SK-N-SH treated with all-trans-retinoic acid at 6 μM for 48 hours (cell line): ENCODE measurements at regions not wholly inside any gene's neighbourhood (a gene's known extent, or its start where the extent isn't known, plus 50 kb on each side); places are given as distances from the start of the nearest gene placed in this dataset.

Experiments
- ARNTL ChIP-seq: fragments of 450-650 bp; formaldehyde crosslinking; IDR thresholded peaks from 2 replicates; pipeline ENCODE4 v1.5.0; 2020; ENCODE audit warnings: low read depth, mild to moderate bottlenecking, moderate library complexity, borderline replicate concordance
- BACH2 ChIP-seq: fragments of 250-450 bp; sonication (Bioruptor Pico); IDR thresholded peaks from 2 replicates; pipeline ENCODE4 v1.9.0; 2021; ENCODE audit warnings: mild to moderate bottlenecking, borderline replicate concordance
- GLIS3 ChIP-seq: fragments of 250-450 bp; sonication (Bioruptor Pico); IDR thresholded peaks from 2 replicates; pipeline ENCODE4 v1.5.0; 2020; ENCODE audit warnings: mild to moderate bottlenecking, moderate library complexity
- OSR1 ChIP-seq: fragments of 250-450 bp; sonication (Bioruptor Pico); IDR thresholded peaks from 2 replicates; pipeline ENCODE4 v1.8.0; 2022; ENCODE audit warnings: moderate library complexity, mild to moderate bottlenecking, inconsistent platforms
- PPARA ChIP-seq: fragments of 250-450 bp; sonication (Bioruptor Pico); IDR thresholded peaks from 2 replicates; pipeline ENCODE4 v1.5.0; 2020; ENCODE audit warnings: mild to moderate bottlenecking, borderline replicate concordance
- RARB ChIP-seq: fragments of 250-450 bp; sonication (Bioruptor Pico); IDR thresholded peaks from 2 replicates; pipeline ENCODE4 v1.8.0; 2021; ENCODE audit warnings: mild to moderate bottlenecking, moderate library complexity
- SNAI2 ChIP-seq: fragments of 250-450 bp; sonication (Bioruptor Pico); IDR thresholded peaks from 2 replicates; pipeline ENCODE4 v1.5.0; 2020; ENCODE audit warnings: mild to moderate bottlenecking, moderate library complexity
- ZC3H10 ChIP-seq: fragments of 250-450 bp; sonication (Bioruptor Pico); IDR thresholded peaks from 2 replicates; pipeline ENCODE4 v1.5.1; 2021; ENCODE audit warnings: mild to moderate bottlenecking, moderate library complexity
- ZFP30 ChIP-seq: fragments of 450-650 bp; formaldehyde crosslinking; IDR thresholded peaks from 2 replicates; pipeline ENCODE4 v1.5.0; 2022; ENCODE audit warnings: mild to moderate bottlenecking, moderate library complexity
- ZNF70 ChIP-seq: fragments of 450-650 bp; formaldehyde crosslinking; IDR thresholded peaks from 2 replicates; pipeline ENCODE4 v1.5.0; 2020; ENCODE audit warnings: mild to moderate bottlenecking, moderate library complexity
- ZNF8 ChIP-seq: fragments of 450-650 bp; formaldehyde crosslinking; IDR thresholded peaks from 2 replicates; pipeline ENCODE4 v1.5.0; 2020; ENCODE audit warnings: mild to moderate bottlenecking, moderate library complexity
- TF ChIP-seq, protein P1 (sequence below): fragments of 250-450 bp; sonication (Bioruptor Pico); IDR thresholded peaks from 2 replicates; pipeline ENCODE4 v1.5.1; 2020; ENCODE audit warnings: low read depth, mild to moderate bottlenecking, moderate library complexity
- TF ChIP-seq, protein P2 (sequence below): fragments of 250-450 bp; sonication (Bioruptor Pico); IDR thresholded peaks from 2 replicates; pipeline ENCODE4 v1.8.0; 2020; ENCODE audit warnings: mild to moderate bottlenecking, moderate library complexity, borderline replicate concordance
- TF ChIP-seq, protein P3 (sequence below): fragments of 250-450 bp; sonication (Bioruptor Pico); IDR thresholded peaks from 2 replicates; pipeline ENCODE4 v1.5.1; 2021; ENCODE audit warnings: mild to moderate bottlenecking, moderate library complexity

DNA sequence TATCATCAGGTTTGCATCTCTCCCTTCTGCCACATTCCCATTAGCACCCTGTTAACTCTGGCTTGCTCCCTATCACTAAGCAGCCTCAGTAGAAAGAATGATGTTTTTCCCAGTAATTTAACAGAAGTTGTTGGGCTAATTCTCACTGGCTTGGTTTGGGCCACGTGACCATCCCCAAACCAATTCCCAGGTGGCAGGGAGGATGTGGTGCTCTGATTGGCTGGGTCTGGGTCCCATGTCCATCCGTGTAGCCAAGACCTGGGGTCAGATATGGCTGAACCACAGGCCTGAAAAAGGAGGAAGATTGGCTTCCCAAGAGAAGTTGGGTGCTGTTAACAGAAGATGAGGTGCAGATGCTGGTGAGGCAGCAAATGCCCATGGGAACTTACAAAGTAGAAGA is 122.0 kb downstream of the BOD1 start:
- TF ChIP-seq RARB (no peak), PPARA (CRISPR knock-in tag) (no peak), ZC3H10 (CRISPR knock-in tag) (no peak), GLIS3 (no peak), ZFP30 (CRISPR knock-in tag) (no peak), ZNF70 (CRISPR knock-in tag) (no peak), ZNF8 (CRISPR knock-in tag) (no peak), ARNTL (CRISPR knock-in tag) (no peak), SNAI2 (CRISPR knock-in tag) (no peak), OSR1 (CRISPR knock-in tag) (no peak), BACH2 (CRISPR knock-in tag) (no peak)
- TF ChIP-seq, protein P1, sequence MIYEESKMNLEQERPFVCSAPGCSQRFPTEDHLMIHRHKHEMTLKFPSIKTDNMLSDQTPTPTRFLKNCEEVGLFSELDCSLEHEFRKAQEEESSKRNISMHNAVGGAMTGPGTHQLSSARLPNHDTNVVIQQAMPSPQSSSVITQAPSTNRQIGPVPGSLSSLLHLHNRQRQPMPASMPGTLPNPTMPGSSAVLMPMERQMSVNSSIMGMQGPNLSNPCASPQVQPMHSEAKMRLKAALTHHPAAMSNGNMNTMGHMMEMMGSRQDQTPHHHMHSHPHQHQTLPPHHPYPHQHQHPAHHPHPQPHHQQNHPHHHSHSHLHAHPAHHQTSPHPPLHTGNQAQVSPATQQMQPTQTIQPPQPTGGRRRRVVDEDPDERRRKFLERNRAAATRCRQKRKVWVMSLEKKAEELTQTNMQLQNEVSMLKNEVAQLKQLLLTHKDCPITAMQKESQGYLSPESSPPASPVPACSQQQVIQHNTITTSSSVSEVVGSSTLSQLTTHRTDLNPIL (CRISPR knock-in tag), result no peak
- TF ChIP-seq, protein P2, sequence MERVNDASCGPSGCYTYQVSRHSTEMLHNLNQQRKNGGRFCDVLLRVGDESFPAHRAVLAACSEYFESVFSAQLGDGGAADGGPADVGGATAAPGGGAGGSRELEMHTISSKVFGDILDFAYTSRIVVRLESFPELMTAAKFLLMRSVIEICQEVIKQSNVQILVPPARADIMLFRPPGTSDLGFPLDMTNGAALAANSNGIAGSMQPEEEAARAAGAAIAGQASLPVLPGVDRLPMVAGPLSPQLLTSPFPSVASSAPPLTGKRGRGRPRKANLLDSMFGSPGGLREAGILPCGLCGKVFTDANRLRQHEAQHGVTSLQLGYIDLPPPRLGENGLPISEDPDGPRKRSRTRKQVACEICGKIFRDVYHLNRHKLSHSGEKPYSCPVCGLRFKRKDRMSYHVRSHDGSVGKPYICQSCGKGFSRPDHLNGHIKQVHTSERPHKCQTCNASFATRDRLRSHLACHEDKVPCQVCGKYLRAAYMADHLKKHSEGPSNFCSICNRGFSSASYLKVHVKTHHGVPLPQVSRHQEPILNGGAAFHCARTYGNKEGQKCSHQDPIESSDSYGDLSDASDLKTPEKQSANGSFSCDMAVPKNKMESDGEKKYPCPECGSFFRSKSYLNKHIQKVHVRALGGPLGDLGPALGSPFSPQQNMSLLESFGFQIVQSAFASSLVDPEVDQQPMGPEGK (CRISPR knock-in tag), result no peak
- TF ChIP-seq, protein P3, sequence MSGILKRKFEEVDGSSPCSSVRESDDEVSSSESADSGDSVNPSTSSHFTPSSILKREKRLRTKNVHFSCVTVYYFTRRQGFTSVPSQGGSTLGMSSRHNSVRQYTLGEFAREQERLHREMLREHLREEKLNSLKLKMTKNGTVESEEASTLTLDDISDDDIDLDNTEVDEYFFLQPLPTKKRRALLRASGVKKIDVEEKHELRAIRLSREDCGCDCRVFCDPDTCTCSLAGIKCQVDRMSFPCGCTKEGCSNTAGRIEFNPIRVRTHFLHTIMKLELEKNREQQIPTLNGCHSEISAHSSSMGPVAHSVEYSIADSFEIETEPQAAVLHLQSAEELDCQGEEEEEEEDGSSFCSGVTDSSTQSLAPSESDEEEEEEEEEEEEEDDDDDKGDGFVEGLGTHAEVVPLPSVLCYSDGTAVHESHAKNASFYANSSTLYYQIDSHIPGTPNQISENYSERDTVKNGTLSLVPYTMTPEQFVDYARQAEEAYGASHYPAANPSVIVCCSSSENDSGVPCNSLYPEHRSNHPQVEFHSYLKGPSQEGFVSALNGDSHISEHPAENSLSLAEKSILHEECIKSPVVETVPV (CRISPR knock-in tag), result no peak
